AG04450 (cell line): ENCODE measurements at regions not wholly inside any gene's neighbourhood (a gene's known extent, or its start where the extent isn't known, plus 50 kb on each side); places are given as distances from the start of the nearest gene placed in this dataset.

Experiments used
- CTCF ChIA-PET: fragments of 300-600, 350-600 bp; formaldehyde crosslinking; extraction: SDS; loops from one replicate; lab custom pipeline; 2022; ENCODE audit warnings: antibody characterized with exemption, inconsistent platforms; lab: Charles Lee
- POLR2A ChIA-PET: fragments of 350-600 bp; formaldehyde crosslinking; extraction: SDS; loops from one replicate; lab custom pipeline; 2021; ENCODE audit warnings: antibody characterized with exemption, inconsistent platforms; lab: Yijun Ruan, JAX
- DNase-seq: peaks from one replicate; pipeline ENCODE4 v3.0.0-alpha.2; 2011; ENCODE audit warnings: low read depth, low spot score
- H3K27ac ChIP-seq: one replicate; pipeline ENCODE4 v1.5.1; 2012; ENCODE audit warnings: low read depth, low read length, control low read depth
- H3K27me3 ChIP-seq: one replicate; pipeline ENCODE4 v1.6.0; 2012; ENCODE audit warnings: low read length; ENCODE audit not compliant: control insufficient read depth, insufficient read depth
- H3K4me3 ChIP-seq: 2 replicates; pipeline ENCODE4 v1.5.1; 2011; ENCODE audit warnings: mild to moderate bottlenecking, low read depth, low read length, control low read depth
- H3K9me3 ChIP-seq: 2 replicates; pipeline ENCODE4 v1.5.1; 2012; ENCODE audit warnings: low read length; ENCODE audit not compliant: control insufficient read depth, insufficient read depth
- TF ChIP-seq, protein P1 (sequence below): IDR thresholded peaks from 2 replicates; pipeline ENCODE4 v1.5.1; 2011; ENCODE audit warnings: low read depth, low read length, control low read depth, inconsistent platforms

GRCh38 chr18:1446765-1447164, 542.1 kb downstream of the ADCYAP1 start:
- H3K4me3 ChIP-seq: no peak overlapping the region
- TF ChIP-seq, protein P1, sequence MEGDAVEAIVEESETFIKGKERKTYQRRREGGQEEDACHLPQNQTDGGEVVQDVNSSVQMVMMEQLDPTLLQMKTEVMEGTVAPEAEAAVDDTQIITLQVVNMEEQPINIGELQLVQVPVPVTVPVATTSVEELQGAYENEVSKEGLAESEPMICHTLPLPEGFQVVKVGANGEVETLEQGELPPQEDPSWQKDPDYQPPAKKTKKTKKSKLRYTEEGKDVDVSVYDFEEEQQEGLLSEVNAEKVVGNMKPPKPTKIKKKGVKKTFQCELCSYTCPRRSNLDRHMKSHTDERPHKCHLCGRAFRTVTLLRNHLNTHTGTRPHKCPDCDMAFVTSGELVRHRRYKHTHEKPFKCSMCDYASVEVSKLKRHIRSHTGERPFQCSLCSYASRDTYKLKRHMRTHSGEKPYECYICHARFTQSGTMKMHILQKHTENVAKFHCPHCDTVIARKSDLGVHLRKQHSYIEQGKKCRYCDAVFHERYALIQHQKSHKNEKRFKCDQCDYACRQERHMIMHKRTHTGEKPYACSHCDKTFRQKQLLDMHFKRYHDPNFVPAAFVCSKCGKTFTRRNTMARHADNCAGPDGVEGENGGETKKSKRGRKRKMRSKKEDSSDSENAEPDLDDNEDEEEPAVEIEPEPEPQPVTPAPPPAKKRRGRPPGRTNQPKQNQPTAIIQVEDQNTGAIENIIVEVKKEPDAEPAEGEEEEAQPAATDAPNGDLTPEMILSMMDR: no peak
- CTCF ChIA-PET: no interaction called here
- POLR2A ChIA-PET: no interaction called here
- peaks cover 16% of the 10 kb centered on the region; the same call in 1 of the 2 replicates for H3K9me3 ChIP-seq
- H3K27ac ChIP-seq: no peak overlapping the region
- H3K27me3 ChIP-seq: no peaks in the 10 kb centered on the region
- no peak for DNase-seq

DNA sequence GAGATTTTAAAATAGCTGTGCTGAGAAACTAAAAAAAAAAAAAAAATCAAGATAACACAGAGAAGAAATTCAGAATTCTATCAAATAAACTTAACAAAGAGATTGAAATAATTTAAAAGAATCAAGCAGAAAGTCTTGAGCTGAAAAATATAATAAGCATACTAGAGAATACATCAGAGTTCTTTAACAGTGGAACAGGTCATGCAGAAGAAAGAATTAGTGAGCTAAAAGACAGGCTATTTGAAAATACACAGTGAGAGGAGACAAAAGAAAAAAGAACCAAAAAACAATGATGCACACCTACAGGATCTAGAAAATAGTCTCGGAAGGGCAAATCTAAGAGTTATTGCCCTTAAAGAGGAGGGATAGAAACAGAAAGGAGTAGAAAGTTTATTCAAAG, 548.1 kb downstream of the ADCYAP1 start:
- TF ChIP-seq, protein P1: no peak
- POLR2A ChIA-PET: no interaction called here

DNA sequence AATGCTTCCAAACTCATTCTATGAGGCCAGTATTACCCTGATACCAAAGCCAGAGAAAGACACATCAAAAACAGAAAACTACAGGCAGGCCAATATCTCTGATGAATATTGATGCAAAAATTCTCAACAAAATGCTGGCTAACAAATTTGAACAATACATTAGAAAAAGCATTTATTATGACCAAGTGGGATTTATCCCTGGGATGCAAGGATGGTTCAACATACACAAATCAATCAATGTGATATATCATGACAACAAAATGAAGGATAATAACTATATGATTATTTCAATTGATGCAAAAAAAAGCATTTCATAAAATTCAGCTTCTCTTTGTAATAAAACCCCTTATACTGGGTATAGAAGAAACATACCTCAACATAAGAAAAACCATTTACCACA, 550.9 kb downstream of the ADCYAP1 start:
- Histone ChIP-seq H3K9me3 (peaks cover 15% of the 10 kb centered on the region; the same call in 1 of the 2 replicates), H3K27me3 (no peaks in the 10 kb centered on the region), H3K4me3 (no peak overlapping the region), H3K27ac (no peak overlapping the region)
- TF ChIP-seq, protein P1: no peak
- CTCF ChIA-PET: no interaction called here
- POLR2A ChIA-PET: no interaction called here
- no peak for DNase-seq

More for the DNA sequence above, 548.1 kb downstream of the ADCYAP1 start:
- Histone ChIP-seq H3K9me3 (peaks cover 17% of the 10 kb centered on the region; the same call in 1 of the 2 replicates), H3K27ac (no peak overlapping the region), H3K27me3 (no peaks in the 10 kb centered on the region), H3K4me3 (no peak overlapping the region)
- CTCF ChIA-PET: no interaction called here
- DNase-seq: no peak

DNA sequence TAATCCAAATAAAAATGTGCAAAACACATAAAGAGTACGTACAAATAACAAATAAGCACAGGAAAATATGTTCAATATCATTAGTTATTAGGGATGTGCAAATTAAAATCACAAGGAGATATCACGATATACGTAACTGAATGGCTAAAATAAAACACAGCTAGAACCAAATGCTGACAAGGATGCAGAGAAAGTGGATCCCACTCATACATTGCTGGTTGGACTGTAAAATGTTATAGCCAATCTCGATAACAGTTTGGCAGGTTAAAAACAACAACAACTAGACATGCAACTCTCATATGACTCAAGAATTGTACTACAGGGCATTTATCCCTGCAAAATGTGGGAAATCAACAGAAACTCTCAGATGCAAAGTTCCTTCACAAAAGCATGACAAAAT, 553.9 kb downstream of the ADCYAP1 start:
- peaks cover 5% of the 10 kb centered on the region; the same call in 1 of the 2 replicates for H3K9me3 ChIP-seq
- ChIA-PET CTCF (no interaction called here), POLR2A (no interaction called here)
- H3K27ac ChIP-seq: no peak overlapping the region
- no peaks in the 10 kb centered on the region for H3K27me3 ChIP-seq
- DNase-seq: no peak
- no peak overlapping the region for H3K4me3 ChIP-seq
- TF ChIP-seq, protein P1: no peak

- no peak overlapping the region for H3K4me3 ChIP-seq
- TF ChIP-seq, protein P1: no peak
- H3K9me3 ChIP-seq: peaks cover 10% of the 10 kb centered on the region
- DNase-seq: no peak
- no peak overlapping the region for H3K27ac ChIP-seq
- POLR2A ChIA-PET: no interaction called here
- H3K27me3 ChIP-seq: no peaks in the 10 kb centered on the region
- CTCF ChIA-PET: no interaction called here
Observed at GRCh38 chr18:1463981-1464380, 559.3 kb downstream of the ADCYAP1 start.
